Activated T-cell treated with anti-CD3 and anti-CD28 coated beads, Interleukin-2, amount 50 U/mL, for 1 hour (primary cell): ENCODE measurements at regions not wholly inside any gene's neighbourhood (a gene's known extent, or its start where the extent isn't known, plus 50 kb on each side); places are given as distances from the start of the nearest gene placed in this dataset.
"Not testable (repeated sequence)": the region's sequence is repeated elsewhere in the genome, so short reads cannot be mapped to it uniquely, and the experiment has no call there.

Source experiments
- DNase-seq: peaks from one replicate; pipeline ENCODE4 v3.0.0-alpha.2; 2020

- DNase-seq, result no peak
These were observed 97.4 kb upstream of the EDEM3 start for GRCh38 chr1:184851822-184852746.

GRCh38 chr1:184843732-184844495, 89.3 kb upstream of the EDEM3 start:
- peak; percentile 59 for DNase-seq

GRCh38 chr1:184840596-184840995, 85.9 kb upstream of the EDEM3 start:
- DNase-seq, result no peak

- DNase-seq, result no peak
These were observed 83.9 kb upstream of the EDEM3 start for GRCh38 chr1:184838504-184838951.

GRCh38 chr1:184836934-184837895, 82.6 kb upstream of the EDEM3 start:
- DNase-seq, result no peak

- no peak for DNase-seq
These were observed 81.5 kb upstream of the EDEM3 start for GRCh38 chr1:184836141-184836540.

- not testable (repeated sequence) for DNase-seq
These were observed 79.3 kb upstream of the EDEM3 start for GRCh38 chr1:184833994-184834393.

- no peak for DNase-seq
These were observed 77.9 kb upstream of the EDEM3 start for GRCh38 chr1:184832517-184832916.

- not testable (repeated sequence) for DNase-seq
These were observed 74.8 kb upstream of the EDEM3 start for GRCh38 chr1:184829496-184829895.

GRCh38 chr1:184828369-184828717, 73.7 kb upstream of the EDEM3 start:
- DNase-seq, result no peak

GRCh38 chr1:184827600-184828368, 73.1 kb upstream of the EDEM3 start:
- DNase-seq, result no peak

- DNase-seq, result no peak
These were observed 71.3 kb upstream of the EDEM3 start for GRCh38 chr1:184826001-184826400.

- no peak for DNase-seq
These were observed 70.9 kb upstream of the EDEM3 start for GRCh38 chr1:184825571-184825970.

GRCh38 chr1:184824691-184825323, 70.1 kb upstream of the EDEM3 start:
- no peak for DNase-seq

GRCh38 chr1:184823080-184823479, 68.4 kb upstream of the EDEM3 start:
- DNase-seq, result no peak

- no peak for DNase-seq
These were observed 67.6 kb upstream of the EDEM3 start for GRCh38 chr1:184822267-184822666.

GRCh38 chr1:184821658-184822057, 67.0 kb upstream of the EDEM3 start:
- DNase-seq, result no peak

GRCh38 chr1:184820956-184821355, 66.3 kb upstream of the EDEM3 start:
- no peak for DNase-seq

GRCh38 chr1:184820218-184820750, 65.6 kb upstream of the EDEM3 start:
- DNase-seq, result no peak

GRCh38 chr1:184818646-184819045, 64.0 kb upstream of the EDEM3 start:
- no peak for DNase-seq

GRCh38 chr1:184817003-184817402, 62.3 kb upstream of the EDEM3 start:
- not testable (repeated sequence) for DNase-seq
